H1 (cell line): ENCODE measurements at regions not wholly inside any gene's neighbourhood (a gene's known extent, or its start where the extent isn't known, plus 50 kb on each side); places are given as distances from the start of the nearest gene placed in this dataset.

ENCODE experiments used
- CREB1 ChIP-seq: IDR thresholded peaks from 2 replicates; pipeline ENCODE4 v1.6.1; 2012; ENCODE audit warnings: inconsistent platforms
- EZH2 ChIP-seq: fragments of 200-600 bp; sonication (generic); IDR thresholded peaks from 2 replicates; pipeline ENCODE4 v1.7.1; 2012; ENCODE audit warnings: low read depth, mild to moderate bottlenecking, moderate library complexity, low read length, inconsistent platforms; ENCODE audit not compliant: severe bottlenecking
- HDAC2 ChIP-seq, 2 experiments: fragments of 300-600 bp in 1 of 2; sonication (generic) in 1 of 2; IDR thresholded peaks; 2 replicates each; pipeline ENCODE4 v1.6.1; 2011 to 2012; ENCODE audit warnings: low read depth in 2 of 2, low read length in 2 of 2, mild to moderate bottlenecking in 2 of 2, moderate library complexity in 2 of 2, borderline replicate concordance in 1 of 2, inconsistent platforms in 1 of 2
- KDM5A ChIP-seq: fragments of 200-600 bp; IDR thresholded peaks from 2 replicates; pipeline ENCODE4 v1.7.1; 2012; ENCODE audit warnings: mild to moderate bottlenecking, low read length, inconsistent platforms, mixed read lengths
- PHF8 ChIP-seq: fragments of 200-600 bp; sonication (generic); conservative IDR thresholded peaks from 2 replicates; pipeline ENCODE4 v1.7.1; 2012; ENCODE audit warnings: low read depth, mild to moderate bottlenecking, inconsistent platforms, low read length, moderate library complexity
- POLR2A ChIP-seq, 2 experiments: IDR thresholded peaks; 1 replicate in 1 of 2; 2 replicates in 1 of 2; pipeline ENCODE4 v1.6.1; 2011; ENCODE audit warnings: low read depth in 2 of 2, low read length in 2 of 2, mild to moderate bottlenecking in 2 of 2; ENCODE audit errors: control extremely low read depth in 1 of 2
- POLR2AphosphoS5 ChIP-seq: IDR thresholded peaks from 2 replicates; pipeline ENCODE4 v1.6.1; 2011; ENCODE audit warnings: low read depth, low read length
- SIN3A ChIP-seq, 2 experiments: IDR thresholded peaks in 1 of 2; conservative IDR thresholded peaks in 1 of 2; 2 replicates each; pipeline ENCODE4 v1.6.1; 2011 to 2012; ENCODE audit warnings: low read length in 2 of 2, improper control_type of control experiment in 1 of 2, low read depth in 1 of 2, mild to moderate bottlenecking in 1 of 2
- YY1 ChIP-seq: IDR thresholded peaks from 2 replicates; pipeline ENCODE4 v1.6.1; 2011; ENCODE audit warnings: low read depth, mild to moderate bottlenecking, low read length
- TF ChIP-seq, protein P1 (sequence below), 3 experiments: IDR thresholded peaks; 1 replicate in 2 of 3; 2 replicates in 1 of 3; pipeline versions ENCODE4 v1.5.1 to v1.6.1; 2011; ENCODE audit warnings: low read length in 3 of 3, mild to moderate bottlenecking in 3 of 3, inconsistent platforms in 2 of 3, low read depth in 1 of 3, moderate library complexity in 1 of 3; ENCODE audit not compliant: insufficient read depth in 1 of 3; ENCODE audit errors: control extremely low read depth in 1 of 3

DNA sequence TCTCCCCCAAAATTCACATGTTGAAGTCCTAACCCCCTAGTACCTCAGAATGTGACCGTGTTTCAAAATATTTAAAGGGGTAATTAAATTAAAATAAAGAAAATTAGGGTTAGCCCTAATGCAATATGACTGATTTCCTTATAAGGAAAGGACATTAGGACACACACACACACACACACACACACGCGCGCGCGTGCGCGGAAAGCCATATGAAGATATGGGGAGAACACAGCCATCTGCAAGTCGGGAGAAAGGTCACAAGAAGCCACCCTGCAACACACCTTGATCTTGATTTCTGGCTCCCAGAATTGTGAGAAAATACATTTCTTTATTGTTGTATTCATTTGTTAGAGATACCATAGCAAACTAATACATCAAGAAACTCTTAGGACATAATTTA, 54.6 kb upstream of the STXBP5L start:
- TF ChIP-seq KDM5A (no peak), SIN3A (conservative IDR thresholded peaks at IDR 0.05 in 1 of 2, IDR thresholded peaks at IDR 0.05 in 1 of 2; ENCODE audit: low read depth in 1 of 2, low read length in 2 of 2) (no peak), POLR2A (IDR thresholded peaks at IDR 0.05; ENCODE audit: control extremely low read depth in 1 of 2, low read depth in 2 of 2, low read length in 2 of 2) (no peak), EZH2 (no peak), PHF8 (no peak), POLR2AphosphoS5 (no peak), CREB1 (no peak), HDAC2 (IDR thresholded peaks at IDR 0.05; ENCODE audit: borderline replicate concordance in 1 of 2, low read depth in 2 of 2, low read length in 2 of 2) (no peak), YY1 (no peak)
- TF ChIP-seq, protein P1, sequence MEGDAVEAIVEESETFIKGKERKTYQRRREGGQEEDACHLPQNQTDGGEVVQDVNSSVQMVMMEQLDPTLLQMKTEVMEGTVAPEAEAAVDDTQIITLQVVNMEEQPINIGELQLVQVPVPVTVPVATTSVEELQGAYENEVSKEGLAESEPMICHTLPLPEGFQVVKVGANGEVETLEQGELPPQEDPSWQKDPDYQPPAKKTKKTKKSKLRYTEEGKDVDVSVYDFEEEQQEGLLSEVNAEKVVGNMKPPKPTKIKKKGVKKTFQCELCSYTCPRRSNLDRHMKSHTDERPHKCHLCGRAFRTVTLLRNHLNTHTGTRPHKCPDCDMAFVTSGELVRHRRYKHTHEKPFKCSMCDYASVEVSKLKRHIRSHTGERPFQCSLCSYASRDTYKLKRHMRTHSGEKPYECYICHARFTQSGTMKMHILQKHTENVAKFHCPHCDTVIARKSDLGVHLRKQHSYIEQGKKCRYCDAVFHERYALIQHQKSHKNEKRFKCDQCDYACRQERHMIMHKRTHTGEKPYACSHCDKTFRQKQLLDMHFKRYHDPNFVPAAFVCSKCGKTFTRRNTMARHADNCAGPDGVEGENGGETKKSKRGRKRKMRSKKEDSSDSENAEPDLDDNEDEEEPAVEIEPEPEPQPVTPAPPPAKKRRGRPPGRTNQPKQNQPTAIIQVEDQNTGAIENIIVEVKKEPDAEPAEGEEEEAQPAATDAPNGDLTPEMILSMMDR (IDR thresholded peaks at IDR 0.05; ENCODE audit: control extremely low read depth in 1 of 3, insufficient read depth in 1 of 3, low read depth in 1 of 3, low read length in 3 of 3), result no peak
